KMS-11 (cell line): ENCODE measurements at regions not wholly inside any gene's neighbourhood (a gene's known extent, or its start where the extent isn't known, plus 50 kb on each side); places are given as distances from the start of the nearest gene placed in this dataset.

Source experiments
- H2AFZ ChIP-seq: fragments of 200-600 bp; sonication (generic); 2 replicates; pipeline ENCODE4 v1.6.1; 2016; ENCODE audit warnings: antibody characterized with exemption, mixed run types, low read depth
- H3K27ac ChIP-seq: fragments of 200-600 bp; sonication (generic); 2 replicates; pipeline ENCODE4 v1.6.1; 2016; ENCODE audit warnings: mild to moderate bottlenecking, mixed run types
- H3K27me3 ChIP-seq: fragments of 200-600 bp; sonication (generic); 2 replicates; pipeline ENCODE4 v1.6.1; 2017; ENCODE audit warnings: mild to moderate bottlenecking, low read depth, mixed run types, moderate library complexity; ENCODE audit not compliant: insufficient read depth
- H3K36me3 ChIP-seq: fragments of 200-600 bp; sonication (generic); 2 replicates; pipeline ENCODE4 v1.6.1; 2017; ENCODE audit warnings: mild to moderate bottlenecking, mixed run types; ENCODE audit not compliant: insufficient read depth
- H3K4me1 ChIP-seq: fragments of 200-600 bp; sonication (generic); 2 replicates; pipeline ENCODE4 v1.6.1; 2016; ENCODE audit warnings: mild to moderate bottlenecking, low read depth, mixed run types; ENCODE audit not compliant: poor library complexity, severe bottlenecking
- H3K4me2 ChIP-seq: fragments of 200-600 bp; sonication (generic); 2 replicates; pipeline ENCODE4 v1.7.0; 2016; ENCODE audit warnings: mild to moderate bottlenecking, mixed run types
- H3K4me3 ChIP-seq: fragments of 200-600 bp; sonication (generic); IDR thresholded peaks from 2 replicates; pipeline ENCODE4 v1.6.1; 2017; ENCODE audit warnings: low read depth, low read length, mixed read lengths; ENCODE audit not compliant: insufficient read depth
- H3K79me2 ChIP-seq: fragments of 200-600 bp; sonication (generic); 2 replicates; pipeline ENCODE4 v1.6.1; 2016; ENCODE audit warnings: low read depth, mixed run types; ENCODE audit not compliant: insufficient read depth
- H3K9ac ChIP-seq: fragments of 200-600 bp; sonication (generic); 2 replicates; pipeline ENCODE4 v1.6.1; 2016; ENCODE audit warnings: mild to moderate bottlenecking, mixed run types
- H4K20me1 ChIP-seq: fragments of 200-600 bp; sonication (generic); 2 replicates; pipeline ENCODE4 v1.6.1; 2016; ENCODE audit warnings: mild to moderate bottlenecking, mixed run types; ENCODE audit not compliant: insufficient read depth
- TF ChIP-seq, protein P1 (sequence below): fragments of 200-600 bp; sonication (generic); conservative IDR thresholded peaks from 2 replicates; pipeline ENCODE4 v1.6.1; 2017; ENCODE audit warnings: low read depth, mild to moderate bottlenecking, antibody characterized with exemption, low read length, moderate library complexity, mixed read lengths

DNA sequence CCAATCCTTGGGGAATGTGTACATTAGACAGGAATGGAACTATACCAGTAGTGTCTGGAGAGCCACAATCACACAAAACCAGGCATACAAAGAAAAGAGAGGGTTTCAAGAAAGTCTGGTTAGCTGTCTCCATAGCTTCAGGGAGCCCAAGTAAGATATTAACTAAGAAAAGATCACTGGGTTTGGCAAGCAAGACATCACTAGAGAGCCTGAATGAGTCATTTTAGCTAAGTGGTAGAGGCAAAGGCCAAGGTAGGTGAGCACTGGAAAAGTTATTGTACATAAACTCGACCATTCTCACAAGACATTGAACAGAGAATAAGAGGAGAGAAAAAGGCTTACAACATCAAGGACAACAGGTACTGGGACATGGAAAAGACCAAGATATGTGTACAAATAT lies 143.8 kb upstream of the ARL4C start:
- TF ChIP-seq, protein P1, sequence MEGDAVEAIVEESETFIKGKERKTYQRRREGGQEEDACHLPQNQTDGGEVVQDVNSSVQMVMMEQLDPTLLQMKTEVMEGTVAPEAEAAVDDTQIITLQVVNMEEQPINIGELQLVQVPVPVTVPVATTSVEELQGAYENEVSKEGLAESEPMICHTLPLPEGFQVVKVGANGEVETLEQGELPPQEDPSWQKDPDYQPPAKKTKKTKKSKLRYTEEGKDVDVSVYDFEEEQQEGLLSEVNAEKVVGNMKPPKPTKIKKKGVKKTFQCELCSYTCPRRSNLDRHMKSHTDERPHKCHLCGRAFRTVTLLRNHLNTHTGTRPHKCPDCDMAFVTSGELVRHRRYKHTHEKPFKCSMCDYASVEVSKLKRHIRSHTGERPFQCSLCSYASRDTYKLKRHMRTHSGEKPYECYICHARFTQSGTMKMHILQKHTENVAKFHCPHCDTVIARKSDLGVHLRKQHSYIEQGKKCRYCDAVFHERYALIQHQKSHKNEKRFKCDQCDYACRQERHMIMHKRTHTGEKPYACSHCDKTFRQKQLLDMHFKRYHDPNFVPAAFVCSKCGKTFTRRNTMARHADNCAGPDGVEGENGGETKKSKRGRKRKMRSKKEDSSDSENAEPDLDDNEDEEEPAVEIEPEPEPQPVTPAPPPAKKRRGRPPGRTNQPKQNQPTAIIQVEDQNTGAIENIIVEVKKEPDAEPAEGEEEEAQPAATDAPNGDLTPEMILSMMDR: no peak
- no peaks in the 10 kb centered on the region for H3K27me3 ChIP-seq
- H3K27ac ChIP-seq: no peak overlapping the region
- H3K36me3 ChIP-seq: no peaks in the 10 kb centered on the region
- H3K4me1 ChIP-seq: no peaks in the 10 kb centered on the region
- no peaks in the 10 kb centered on the region for H4K20me1 ChIP-seq
- H3K4me2 ChIP-seq: no peak overlapping the region
- H3K4me3 ChIP-seq: no peak overlapping the region
- H3K79me2 ChIP-seq: no peaks in the 10 kb centered on the region
- H3K9ac ChIP-seq: no peak overlapping the region
- no peak overlapping the region for H2AFZ ChIP-seq

DNA sequence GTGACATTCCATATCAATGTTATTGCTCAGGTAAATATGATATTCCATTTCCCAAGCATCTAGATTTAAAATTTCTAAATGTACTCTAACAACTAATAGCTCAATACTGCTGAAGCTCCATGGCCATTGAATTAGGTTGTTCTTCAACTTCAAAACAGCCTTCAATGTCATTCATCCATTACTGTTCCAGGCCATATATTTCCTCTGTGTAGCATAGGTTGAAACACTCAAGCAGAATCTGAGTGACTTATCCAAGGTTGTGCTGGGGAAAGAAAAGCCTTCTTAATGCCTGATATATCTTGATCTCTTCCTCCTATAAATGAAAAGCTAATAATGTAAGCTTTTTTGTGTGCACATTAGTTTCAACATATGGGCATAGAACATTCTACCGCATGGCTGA lies 142.1 kb upstream of the ARL4C start:
- Histone ChIP-seq H3K9ac (no peak overlapping the region), H3K4me3 (no peak overlapping the region), H3K4me1 (no peaks in the 10 kb centered on the region), H3K79me2 (no peaks in the 10 kb centered on the region), H4K20me1 (no peaks in the 10 kb centered on the region), H3K27me3 (no peaks in the 10 kb centered on the region), H3K36me3 (no peaks in the 10 kb centered on the region), H3K4me2 (no peak overlapping the region), H3K27ac (no peak overlapping the region), H2AFZ (no peak overlapping the region)
- TF ChIP-seq, protein P1: no peak

DNA sequence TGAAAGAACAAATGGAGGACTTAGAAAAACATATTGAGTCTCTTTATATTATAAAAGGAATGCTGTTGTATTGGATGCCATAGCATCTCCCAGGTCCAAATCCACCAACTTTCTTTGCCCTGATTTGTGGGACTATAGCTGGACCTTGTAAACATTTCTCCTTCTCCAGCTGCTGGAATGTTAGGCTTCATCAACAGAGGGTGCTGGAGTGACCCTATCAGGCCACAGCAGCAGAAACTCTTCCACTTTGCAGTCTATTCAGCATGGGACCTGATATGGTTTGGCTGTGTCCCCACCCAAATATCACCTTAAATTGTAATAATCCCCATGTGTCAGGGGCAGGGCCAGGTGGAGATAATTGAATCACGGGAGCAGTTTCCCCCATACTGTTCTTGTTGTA lies 138.4 kb upstream of the ARL4C start:
- TF ChIP-seq, protein P1: no peak
- Histone ChIP-seq H3K9ac (no peak overlapping the region), H3K4me2 (no peak overlapping the region), H3K4me1 (no peaks in the 10 kb centered on the region), H2AFZ (no peak overlapping the region), H4K20me1 (no peaks in the 10 kb centered on the region), H3K4me3 (no peak overlapping the region), H3K27me3 (no peaks in the 10 kb centered on the region), H3K79me2 (no peaks in the 10 kb centered on the region), H3K27ac (no peak overlapping the region), H3K36me3 (no peaks in the 10 kb centered on the region)

DNA sequence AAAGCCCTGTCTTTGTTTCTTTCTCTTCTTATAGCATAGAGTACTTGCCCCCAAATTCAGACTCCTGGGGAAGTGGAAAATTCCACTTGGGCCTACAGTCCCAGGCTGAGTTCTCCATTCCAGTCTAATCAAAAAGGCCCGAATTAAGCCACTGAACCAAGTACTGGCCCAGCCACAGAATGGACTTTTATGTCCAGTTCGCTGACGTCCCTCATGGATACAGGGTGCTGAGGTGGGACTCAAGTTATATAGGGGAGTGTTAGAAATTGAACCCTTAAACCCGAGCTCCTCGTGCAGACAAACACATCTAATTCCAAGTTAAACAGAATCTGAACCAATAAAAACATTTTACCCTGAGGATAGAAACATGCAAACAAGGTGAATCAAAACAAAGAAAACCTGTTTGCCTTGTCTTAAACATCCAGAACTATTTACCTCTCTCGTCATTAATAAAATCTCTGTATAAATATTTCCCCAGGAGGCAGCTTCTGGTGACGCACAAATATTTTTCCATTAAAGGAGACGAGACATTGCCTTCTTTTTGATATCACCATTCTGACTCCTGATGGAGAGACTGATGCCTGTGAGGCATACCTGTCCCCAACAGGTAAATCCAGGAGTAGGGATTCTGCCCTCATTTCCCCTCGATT lies 136.8 kb upstream of the ARL4C start:
- H2AFZ ChIP-seq: no peak overlapping the region
- no peak overlapping the region for H3K27ac ChIP-seq

More for the DNA sequence above, 136.8 kb upstream of the ARL4C start:
- H3K9ac ChIP-seq: no peak overlapping the region
- H3K4me3 ChIP-seq: no peak overlapping the region
- H3K4me2 ChIP-seq: no peak overlapping the region
- H3K4me1 ChIP-seq: no peaks in the 10 kb centered on the region
- H3K79me2 ChIP-seq: no peaks in the 10 kb centered on the region
- H3K27me3 ChIP-seq: no peaks in the 10 kb centered on the region
- TF ChIP-seq, protein P1: no peak
- H3K36me3 ChIP-seq: no peaks in the 10 kb centered on the region
- H4K20me1 ChIP-seq: no peaks in the 10 kb centered on the region
